ENCODE measurements at regions not wholly inside any gene's neighbourhood (a gene's known extent, or its start where the extent isn't known, plus 50 kb on each side); places are given as distances from the start of the nearest gene placed in this dataset.
"Not testable (repeated sequence)": the region's sequence is repeated elsewhere in the genome, so short reads cannot be mapped to it uniquely, and the experiment has no call there.

- no peaks in the 10 kb centered on the region for H3K36me3 ChIP-seq (ENCODE audit: control insufficient read depth in 1 of 2, insufficient read depth in 2 of 2, low read length in 2 of 2)
- H3K79me1 ChIP-seq (ENCODE audit: low read length), result no peaks in the 10 kb centered on the region
- H4K8ac ChIP-seq (ENCODE audit: low read depth, low read length), result no peak overlapping the region
- H4K12ac ChIP-seq (ENCODE audit: low read depth, low read length), result no peak overlapping the region
- no peak overlapping the region for H3K4me2 ChIP-seq (ENCODE audit: low read length)
- no peaks in the 10 kb centered on the region for H3K4me1 ChIP-seq (ENCODE audit: control insufficient read depth in 1 of 2, insufficient read depth in 2 of 2, low read length in 2 of 2)
- H2AFZ ChIP-seq (ENCODE audit: insufficient read depth, low read length, poor library complexity), result no peak overlapping the region
- H2AK5ac ChIP-seq (ENCODE audit: low read length), result no peak overlapping the region
- no peak overlapping the region for H2BK5ac ChIP-seq (ENCODE audit: low read depth, low read length, poor library complexity)
- no peak overlapping the region for H2BK120ac ChIP-seq (ENCODE audit: insufficient read depth, low read length, poor library complexity)
- H3K9ac ChIP-seq (ENCODE audit: low read length), result no peak overlapping the region
- H3K18ac ChIP-seq (ENCODE audit: low read length), result no peak overlapping the region
- WGBS (ENCODE audit: extremely low coverage, insufficient coverage, insufficient read length), result no CpG with 5 or more reads among the region's 5 CpGs
- no peak overlapping the region for H3K27ac ChIP-seq (ENCODE audit: low read depth, low read length)
- H4K91ac ChIP-seq (ENCODE audit: low read depth, low read length), result no peak overlapping the region
- H2BK12ac ChIP-seq (ENCODE audit: low read length), result no peak overlapping the region
- no peak for DNase-seq
- H3K14ac ChIP-seq (ENCODE audit: low read length), result no peak overlapping the region
- H3K9me3 ChIP-seq (ENCODE audit: insufficient read depth, low read depth, low read length), result no peaks in the 10 kb centered on the region
- no peak overlapping the region for H3K4me3 ChIP-seq (ENCODE audit: low read depth, low read length)
- H3K4ac ChIP-seq (ENCODE audit: low read depth, low read length), result no peak overlapping the region
- H3K23ac ChIP-seq (ENCODE audit: low read length), result no peak overlapping the region
- no peaks in the 10 kb centered on the region for H3K79me2 ChIP-seq (ENCODE audit: control insufficient read depth, insufficient read depth, low read length, poor library complexity)
- no peaks in the 10 kb centered on the region for H3K27me3 ChIP-seq (ENCODE audit: insufficient read depth, low read length)
These were observed 330.1 kb upstream of the DKK2 start for GRCh38 chr4:107366016-107366735.

GRCh38 chr4:107363125-107363524, 327.0 kb upstream of the DKK2 start:
- Histone ChIP-seq H3K18ac (ENCODE audit: low read length) (no peak overlapping the region), H4K91ac (ENCODE audit: low read depth, low read length) (no peak overlapping the region), H2BK12ac (ENCODE audit: low read length) (no peak overlapping the region), H3K27me3 (ENCODE audit: insufficient read depth, low read length) (no peaks in the 10 kb centered on the region), H4K8ac (ENCODE audit: low read depth, low read length) (no peak overlapping the region), H3K14ac (ENCODE audit: low read length) (no peak overlapping the region), H3K23ac (ENCODE audit: low read length) (no peak overlapping the region), H3K79me1 (ENCODE audit: low read length) (no peaks in the 10 kb centered on the region), H3K79me2 (ENCODE audit: control insufficient read depth, insufficient read depth, low read length, poor library complexity) (no peaks in the 10 kb centered on the region), H3K36me3 (ENCODE audit: control insufficient read depth in 1 of 2, insufficient read depth in 2 of 2, low read length in 2 of 2) (no peaks in the 10 kb centered on the region), H3K9me3 (ENCODE audit: insufficient read depth, low read depth, low read length) (no peaks in the 10 kb centered on the region), H3K4me1 (ENCODE audit: control insufficient read depth in 1 of 2, insufficient read depth in 2 of 2, low read length in 2 of 2) (no peaks in the 10 kb centered on the region), H2AK5ac (ENCODE audit: low read length) (no peak overlapping the region), H2BK120ac (ENCODE audit: insufficient read depth, low read length, poor library complexity) (no peak overlapping the region), H2AFZ (ENCODE audit: insufficient read depth, low read length, poor library complexity) (no peak overlapping the region), H2BK5ac (ENCODE audit: low read depth, low read length, poor library complexity) (no peak overlapping the region), H3K4ac (ENCODE audit: low read depth, low read length) (no peak overlapping the region), H3K4me3 (ENCODE audit: low read depth, low read length) (no peak overlapping the region), H3K4me2 (ENCODE audit: low read length) (no peak overlapping the region), H3K9ac (ENCODE audit: low read length) (no peak overlapping the region), H3K27ac (ENCODE audit: low read depth, low read length) (no peak overlapping the region), H4K12ac (ENCODE audit: low read depth, low read length) (no peak overlapping the region)
- no peak for DNase-seq
- WGBS (ENCODE audit: extremely low coverage, insufficient coverage, insufficient read length), result no CpG with 5 or more reads among the region's 2 CpGs

- Histone ChIP-seq H2BK120ac (ENCODE audit: insufficient read depth, low read length, poor library complexity) (no peak overlapping the region), H2AFZ (ENCODE audit: insufficient read depth, low read length, poor library complexity) (no peak overlapping the region), H4K91ac (ENCODE audit: low read depth, low read length) (no peak overlapping the region), H3K27me3 (ENCODE audit: insufficient read depth, low read length) (no peaks in the 10 kb centered on the region), H3K79me1 (ENCODE audit: low read length) (no peaks in the 10 kb centered on the region), H3K79me2 (ENCODE audit: control insufficient read depth, insufficient read depth, low read length, poor library complexity) (no peaks in the 10 kb centered on the region), H3K4ac (ENCODE audit: low read depth, low read length) (no peak overlapping the region), H3K4me3 (ENCODE audit: low read depth, low read length) (no peak overlapping the region), H3K18ac (ENCODE audit: low read length) (no peak overlapping the region), H3K14ac (ENCODE audit: low read length) (no peak overlapping the region), H3K23ac (ENCODE audit: low read length) (no peak overlapping the region), H3K9me3 (ENCODE audit: insufficient read depth, low read depth, low read length) (no peaks in the 10 kb centered on the region), H2BK12ac (ENCODE audit: low read length) (no peak overlapping the region), H3K27ac (ENCODE audit: low read depth, low read length) (no peak overlapping the region), H2AK5ac (ENCODE audit: low read length) (no peak overlapping the region), H3K36me3 (ENCODE audit: control insufficient read depth in 1 of 2, insufficient read depth in 2 of 2, low read length in 2 of 2) (peaks cover 0 to under 1% of the 10 kb centered on the region in 2 experiments), H3K9ac (ENCODE audit: low read length) (no peak overlapping the region), H4K12ac (ENCODE audit: low read depth, low read length) (no peak overlapping the region), H2BK5ac (ENCODE audit: low read depth, low read length, poor library complexity) (no peak overlapping the region), H3K4me2 (ENCODE audit: low read length) (no peak overlapping the region), H4K8ac (ENCODE audit: low read depth, low read length) (no peak overlapping the region), H3K4me1 (ENCODE audit: control insufficient read depth in 1 of 2, insufficient read depth in 2 of 2, low read length in 2 of 2) (no peaks in the 10 kb centered on the region)
- no peak for DNase-seq
- WGBS (ENCODE audit: extremely low coverage, insufficient coverage, insufficient read length), result no CpG with 5 or more reads among the region's 1 CpG
These were observed 323.1 kb upstream of the DKK2 start for GRCh38 chr4:107359208-107359607.

- H2AFZ ChIP-seq (ENCODE audit: insufficient read depth, low read length, poor library complexity); H3K79me2 ChIP-seq (ENCODE audit: control insufficient read depth, insufficient read depth, low read length, poor library complexity); H2BK12ac ChIP-seq (ENCODE audit: low read length); H3K18ac ChIP-seq (ENCODE audit: low read length); H3K23ac ChIP-seq (ENCODE audit: low read length); H3K4me1 ChIP-seq (ENCODE audit: control insufficient read depth in 1 of 2, insufficient read depth in 2 of 2, low read length in 2 of 2); H4K12ac ChIP-seq (ENCODE audit: low read depth, low read length); H4K91ac ChIP-seq (ENCODE audit: low read depth, low read length); H3K4me2 ChIP-seq (ENCODE audit: low read length); H3K4me3 ChIP-seq (ENCODE audit: low read depth, low read length); H2BK120ac ChIP-seq (ENCODE audit: insufficient read depth, low read length, poor library complexity); H2AK5ac ChIP-seq (ENCODE audit: low read length); H3K27ac ChIP-seq (ENCODE audit: low read depth, low read length); H3K9ac ChIP-seq (ENCODE audit: low read length); H3K79me1 ChIP-seq (ENCODE audit: low read length); H3K36me3 ChIP-seq (ENCODE audit: control insufficient read depth in 1 of 2, insufficient read depth in 2 of 2, low read length in 2 of 2); H3K4ac ChIP-seq (ENCODE audit: low read depth, low read length); H3K14ac ChIP-seq (ENCODE audit: low read length); H2BK5ac ChIP-seq (ENCODE audit: low read depth, low read length, poor library complexity); H4K8ac ChIP-seq (ENCODE audit: low read depth, low read length); H3K27me3 ChIP-seq (ENCODE audit: insufficient read depth, low read length); H3K9me3 ChIP-seq (ENCODE audit: insufficient read depth, low read depth, low read length): not testable (repeated sequence)
- WGBS (ENCODE audit: extremely low coverage, insufficient coverage, insufficient read length), result no CpG with 5 or more reads among the region's 11 CpGs
- peak; percentile 66 to 78 for DNase-seq
These were observed 318.2 kb upstream of the DKK2 start for GRCh38 chr4:107354304-107354703.
